GM12873 (cell line): ENCODE measurements at regions not wholly inside any gene's neighbourhood (a gene's known extent, or its start where the extent isn't known, plus 50 kb on each side); places are given as distances from the start of the nearest gene placed in this dataset.

Experiments
- TF ChIP-seq, protein P1 (sequence below): IDR thresholded peaks from 2 replicates; pipeline ENCODE4 v1.5.1; 2012; ENCODE audit warnings: low read depth, mild to moderate bottlenecking, moderate library complexity, low read length, control low read depth; ENCODE audit not compliant: insufficient read depth; ENCODE audit errors: missing control alignments

DNA sequence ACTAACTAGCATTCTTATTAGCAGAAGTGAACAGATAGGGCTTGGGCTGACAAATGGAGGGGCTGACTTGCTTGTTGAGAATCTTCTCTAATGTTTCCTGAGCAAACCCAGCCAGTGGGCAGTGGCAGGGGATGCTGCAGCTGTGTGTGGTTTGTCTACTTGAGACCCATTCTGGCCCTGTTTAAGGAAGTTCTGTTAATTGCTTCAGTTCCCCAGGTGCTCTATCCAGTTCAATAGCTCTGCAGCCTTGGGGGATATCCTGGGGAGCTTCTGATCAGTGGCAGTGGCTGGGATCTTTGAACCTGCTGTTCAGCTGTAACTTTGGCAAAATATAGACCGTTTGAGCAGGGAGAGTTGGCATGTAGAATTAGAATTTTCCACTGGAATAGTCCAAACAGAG is 137.4 kb downstream of the ZNF326 start:
- TF ChIP-seq, protein P1, sequence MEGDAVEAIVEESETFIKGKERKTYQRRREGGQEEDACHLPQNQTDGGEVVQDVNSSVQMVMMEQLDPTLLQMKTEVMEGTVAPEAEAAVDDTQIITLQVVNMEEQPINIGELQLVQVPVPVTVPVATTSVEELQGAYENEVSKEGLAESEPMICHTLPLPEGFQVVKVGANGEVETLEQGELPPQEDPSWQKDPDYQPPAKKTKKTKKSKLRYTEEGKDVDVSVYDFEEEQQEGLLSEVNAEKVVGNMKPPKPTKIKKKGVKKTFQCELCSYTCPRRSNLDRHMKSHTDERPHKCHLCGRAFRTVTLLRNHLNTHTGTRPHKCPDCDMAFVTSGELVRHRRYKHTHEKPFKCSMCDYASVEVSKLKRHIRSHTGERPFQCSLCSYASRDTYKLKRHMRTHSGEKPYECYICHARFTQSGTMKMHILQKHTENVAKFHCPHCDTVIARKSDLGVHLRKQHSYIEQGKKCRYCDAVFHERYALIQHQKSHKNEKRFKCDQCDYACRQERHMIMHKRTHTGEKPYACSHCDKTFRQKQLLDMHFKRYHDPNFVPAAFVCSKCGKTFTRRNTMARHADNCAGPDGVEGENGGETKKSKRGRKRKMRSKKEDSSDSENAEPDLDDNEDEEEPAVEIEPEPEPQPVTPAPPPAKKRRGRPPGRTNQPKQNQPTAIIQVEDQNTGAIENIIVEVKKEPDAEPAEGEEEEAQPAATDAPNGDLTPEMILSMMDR: no peak

DNA sequence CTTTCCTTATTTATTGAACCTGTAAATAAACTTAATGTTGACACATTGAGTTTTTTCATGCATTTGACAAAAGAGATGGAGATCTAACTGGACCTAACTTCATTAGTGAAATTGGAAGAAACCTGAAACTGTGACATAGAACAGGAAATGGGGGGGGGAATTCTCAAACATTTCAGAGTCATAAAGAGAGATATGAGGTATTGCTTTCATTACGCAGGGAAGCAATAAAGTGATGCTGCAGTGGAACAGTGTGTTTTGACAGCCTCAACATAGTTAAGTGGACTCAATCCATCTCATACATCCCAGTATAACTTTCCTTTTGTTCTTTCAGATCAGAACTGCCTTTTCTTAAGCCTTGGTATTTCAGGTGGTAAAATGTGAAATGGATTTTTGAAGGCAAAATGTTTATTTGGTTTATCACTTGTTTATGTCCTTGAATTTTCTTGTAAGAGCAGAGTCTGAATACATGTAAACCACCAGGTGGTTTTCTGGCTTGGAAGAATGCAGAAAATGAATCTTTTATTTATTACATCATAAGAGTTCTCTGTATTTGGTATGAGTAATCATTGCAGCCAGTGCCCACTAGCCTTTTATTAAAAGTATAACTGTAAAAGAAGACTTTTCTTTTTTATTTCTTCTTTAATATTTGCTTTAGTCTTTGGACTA is 132.5 kb downstream of the ZNF326 start:
- TF ChIP-seq, protein P1: no peak

- TF ChIP-seq, protein P1: no peak
These were observed 131.9 kb downstream of the ZNF326 start for GRCh38 chr1:90126834-90127233.

- TF ChIP-seq, protein P1: no peak
These were observed 127.9 kb downstream of the ZNF326 start for GRCh38 chr1:90122654-90123340.

GRCh38 chr1:90114521-90115141 is 119.7 kb downstream of the ZNF326 start:
- TF ChIP-seq, protein P1: peak; percentile 63

- TF ChIP-seq, protein P1: no peak
These were observed 113.1 kb downstream of the ZNF326 start for GRCh38 chr1:90107990-90108389.

- TF ChIP-seq, protein P1: no peak
These were observed 111.4 kb downstream of the ZNF326 start for GRCh38 chr1:90106311-90106710.
